ENCODE measurements at regions not wholly inside any gene's neighbourhood (a gene's known extent, or its start where the extent isn't known, plus 50 kb on each side); places are given as distances from the start of the nearest gene placed in this dataset.

- no peak for DNase-seq (ENCODE audit: low spot score)
Observed at GRCh38 chr11:76607431-76607830, 63.1 kb downstream of the LRRC32 start.

- DNase-seq (ENCODE audit: low spot score) = no peak
Observed at GRCh38 chr11:76605338-76606074, 65.0 kb downstream of the LRRC32 start.

GRCh38 chr11:76604626-76605241, 65.8 kb downstream of the LRRC32 start:
- peak; percentile 80 for DNase-seq (ENCODE audit: low spot score)

- DNase-seq (ENCODE audit: low spot score) = no peak
Observed at GRCh38 chr11:76604081-76604625, 66.4 kb downstream of the LRRC32 start.

GRCh38 chr11:76603202-76603601, 67.3 kb downstream of the LRRC32 start:
- no peak for DNase-seq (ENCODE audit: low spot score)

Measured in AG08396 (cell line).